ENCODE measurements at regions not wholly inside any gene's neighbourhood (a gene's known extent, or its start where the extent isn't known, plus 50 kb on each side); places are given as distances from the start of the nearest gene placed in this dataset.
A peak's percentile ranks its signal among the peaks of the same experiment; 100 is the strongest.
"Not testable (repeated sequence)": the region's sequence is repeated elsewhere in the genome, so short reads cannot be mapped to it uniquely, and the experiment has no call there.

DNA sequence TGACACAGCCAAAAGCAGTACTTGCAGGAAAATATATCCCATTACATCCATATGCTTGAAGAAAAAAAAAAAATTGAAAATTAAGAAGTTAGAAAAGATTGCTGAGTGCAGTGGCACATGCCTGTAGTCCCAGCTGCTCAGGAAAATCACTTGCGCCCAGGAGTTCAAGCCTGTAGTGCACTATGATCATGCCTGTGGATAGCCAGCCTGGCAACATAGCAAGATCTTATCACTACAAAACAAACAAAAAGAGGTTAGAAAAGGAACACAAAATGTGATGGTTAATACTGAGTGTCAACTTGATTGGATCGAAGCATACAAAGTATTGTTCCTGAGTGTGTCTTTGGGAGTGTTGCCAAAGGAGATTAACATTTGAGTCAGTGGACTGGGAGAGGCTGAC lies 361.9 kb downstream of the NYAP2 start:
- Histone ChIP-seq H3K9me3 (ENCODE audit: low read depth) (no peaks in the 10 kb centered on the region), H3K4me1 (ENCODE audit: low read depth) (no peaks in the 10 kb centered on the region), H3K36me3 (no peaks in the 10 kb centered on the region), H3K27me3 (no peaks in the 10 kb centered on the region), H3K4me3 (no peak overlapping the region), H3K27ac (no peak overlapping the region)
- DNase-seq (ENCODE audit: low read depth in 1 of 2, low spot score in 1 of 2), result no peak
- TF ChIP-seq, protein P1, sequence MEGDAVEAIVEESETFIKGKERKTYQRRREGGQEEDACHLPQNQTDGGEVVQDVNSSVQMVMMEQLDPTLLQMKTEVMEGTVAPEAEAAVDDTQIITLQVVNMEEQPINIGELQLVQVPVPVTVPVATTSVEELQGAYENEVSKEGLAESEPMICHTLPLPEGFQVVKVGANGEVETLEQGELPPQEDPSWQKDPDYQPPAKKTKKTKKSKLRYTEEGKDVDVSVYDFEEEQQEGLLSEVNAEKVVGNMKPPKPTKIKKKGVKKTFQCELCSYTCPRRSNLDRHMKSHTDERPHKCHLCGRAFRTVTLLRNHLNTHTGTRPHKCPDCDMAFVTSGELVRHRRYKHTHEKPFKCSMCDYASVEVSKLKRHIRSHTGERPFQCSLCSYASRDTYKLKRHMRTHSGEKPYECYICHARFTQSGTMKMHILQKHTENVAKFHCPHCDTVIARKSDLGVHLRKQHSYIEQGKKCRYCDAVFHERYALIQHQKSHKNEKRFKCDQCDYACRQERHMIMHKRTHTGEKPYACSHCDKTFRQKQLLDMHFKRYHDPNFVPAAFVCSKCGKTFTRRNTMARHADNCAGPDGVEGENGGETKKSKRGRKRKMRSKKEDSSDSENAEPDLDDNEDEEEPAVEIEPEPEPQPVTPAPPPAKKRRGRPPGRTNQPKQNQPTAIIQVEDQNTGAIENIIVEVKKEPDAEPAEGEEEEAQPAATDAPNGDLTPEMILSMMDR (IDR thresholded peaks at IDR 0.05; ENCODE audit: low read depth, low read length), result no peak

DNA sequence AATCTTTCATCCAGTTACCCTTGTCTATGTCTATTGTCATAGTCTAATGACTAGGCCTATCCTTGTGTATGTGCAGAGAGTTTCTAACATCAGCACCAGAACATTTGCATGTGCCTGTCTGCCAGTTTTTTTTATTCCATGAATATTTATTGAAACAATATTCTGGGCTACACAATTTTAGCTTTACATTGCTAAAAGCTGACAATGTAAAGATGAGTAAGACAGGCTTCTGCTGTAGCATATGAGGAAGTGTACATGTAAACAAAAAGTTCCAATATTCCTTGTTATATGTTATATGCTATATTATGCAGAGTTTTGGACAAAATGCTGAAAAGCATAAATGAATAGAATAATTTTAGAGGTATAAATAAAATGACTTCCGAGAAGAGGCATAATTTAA lies 357.7 kb downstream of the NYAP2 start:
- DNase-seq (ENCODE audit: low read depth in 1 of 2, low spot score in 1 of 2), result no peak
- no peaks in the 10 kb centered on the region for H3K4me1 ChIP-seq (ENCODE audit: low read depth)
- no peak overlapping the region for H3K4me3 ChIP-seq
- TF ChIP-seq, protein P1 (IDR thresholded peaks at IDR 0.05; ENCODE audit: low read depth, low read length), result no peak
- H3K36me3 ChIP-seq, result no peaks in the 10 kb centered on the region
- H3K9me3 ChIP-seq (ENCODE audit: low read depth), result no peaks in the 10 kb centered on the region
- H3K27me3 ChIP-seq, result no peaks in the 10 kb centered on the region
- no peak overlapping the region for H3K27ac ChIP-seq

DNA sequence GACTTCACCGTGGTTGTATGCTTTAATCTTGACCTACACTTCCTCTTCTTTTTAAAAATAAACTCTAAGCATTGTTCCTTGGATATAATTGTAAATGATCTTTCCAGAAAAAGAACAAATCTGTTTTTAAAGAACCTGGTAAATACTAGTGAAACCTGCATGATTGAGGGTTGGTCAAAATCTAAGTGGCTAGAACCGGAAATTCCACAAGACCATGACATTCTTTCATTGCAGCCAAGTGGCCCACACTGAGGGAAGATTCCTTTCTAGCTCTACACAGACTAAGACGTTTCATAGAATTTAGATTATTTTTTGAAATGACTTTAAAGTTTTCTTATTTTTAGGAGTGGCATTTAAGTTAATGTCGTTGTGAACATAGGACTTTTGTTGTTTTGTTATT lies 356.7 kb downstream of the NYAP2 start:
- Histone ChIP-seq H3K4me1 (ENCODE audit: low read depth) (no peaks in the 10 kb centered on the region), H3K27me3 (no peaks in the 10 kb centered on the region), H3K9me3 (ENCODE audit: low read depth) (no peaks in the 10 kb centered on the region), H3K27ac (no peak overlapping the region), H3K36me3 (no peaks in the 10 kb centered on the region), H3K4me3 (no peak overlapping the region)
- TF ChIP-seq, protein P1 (IDR thresholded peaks at IDR 0.05; ENCODE audit: low read depth, low read length), result no peak
- DNase-seq (ENCODE audit: low read depth in 1 of 2, low spot score in 1 of 2), result peak in 1 of 2 donors; percentile 28

DNA sequence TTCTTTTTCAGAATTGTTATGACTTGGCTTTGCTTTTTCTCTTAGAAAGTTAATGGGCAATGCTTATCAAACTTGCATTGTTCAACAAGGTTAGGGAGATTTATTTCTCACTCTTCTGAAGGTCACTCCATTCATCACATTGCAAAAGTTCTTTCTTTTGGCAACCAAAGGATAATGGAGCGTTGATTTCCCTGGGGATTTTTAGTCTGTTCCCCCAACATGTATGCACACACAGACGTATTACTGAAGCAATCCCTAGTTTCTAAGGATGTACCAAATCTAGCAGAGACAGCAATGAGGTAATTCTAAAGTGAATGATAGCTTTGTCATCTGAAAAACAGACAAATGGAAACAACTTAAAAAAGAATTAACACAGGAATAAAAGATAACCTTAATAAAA lies 349.1 kb downstream of the NYAP2 start:
- no peak for DNase-seq (ENCODE audit: low read depth in 1 of 2, low spot score in 1 of 2)
- no peaks in the 10 kb centered on the region for H3K9me3 ChIP-seq (ENCODE audit: low read depth)
- TF ChIP-seq, protein P1 (IDR thresholded peaks at IDR 0.05; ENCODE audit: low read depth, low read length), result no peak

GRCh38 chr2:225743996-225744395 lies 344.5 kb downstream of the NYAP2 start:
- H3K36me3 ChIP-seq; DNase-seq (ENCODE audit: low read depth in 1 of 2, low spot score in 1 of 2); H3K4me1 ChIP-seq (ENCODE audit: low read depth); H3K9me3 ChIP-seq (ENCODE audit: low read depth); H3K4me3 ChIP-seq; H3K27me3 ChIP-seq; H3K27ac ChIP-seq: not testable (repeated sequence)

More for the DNA sequence above, 349.1 kb downstream of the NYAP2 start:
- no peak overlapping the region for H3K4me3 ChIP-seq
- no peak overlapping the region for H3K27ac ChIP-seq
- no peaks in the 10 kb centered on the region for H3K4me1 ChIP-seq (ENCODE audit: low read depth)
- H3K36me3 ChIP-seq, result no peaks in the 10 kb centered on the region
- H3K27me3 ChIP-seq, result no peaks in the 10 kb centered on the region

DNA sequence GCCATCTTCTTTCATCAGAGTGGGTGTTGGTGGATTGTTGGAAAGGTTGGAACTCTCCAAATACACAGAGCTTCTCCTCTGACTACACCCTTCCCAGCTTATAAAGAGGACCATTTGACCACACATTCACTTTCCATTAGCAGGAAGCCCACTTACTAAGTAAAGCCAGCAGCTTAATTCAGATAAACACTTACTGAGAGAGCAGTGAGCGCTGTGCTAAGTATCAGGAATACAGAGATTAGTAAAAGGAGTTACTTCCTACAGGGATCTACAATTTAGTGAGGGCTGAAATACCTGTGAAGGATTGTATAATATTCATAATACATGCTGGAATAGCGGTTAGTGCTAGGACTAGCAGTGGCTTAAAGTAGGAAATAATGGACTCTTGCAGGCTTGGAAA lies 343.0 kb downstream of the NYAP2 start:
- no peaks in the 10 kb centered on the region for H3K4me1 ChIP-seq (ENCODE audit: low read depth)
- TF ChIP-seq, protein P1 (IDR thresholded peaks at IDR 0.05; ENCODE audit: low read depth, low read length), result no peak

More for the DNA sequence above, 343.0 kb downstream of the NYAP2 start:
- Histone ChIP-seq H3K36me3 (no peaks in the 10 kb centered on the region), H3K4me3 (no peak overlapping the region), H3K9me3 (ENCODE audit: low read depth) (no peaks in the 10 kb centered on the region), H3K27ac (no peak overlapping the region), H3K27me3 (no peaks in the 10 kb centered on the region)
- DNase-seq (ENCODE audit: low read depth in 1 of 2, low spot score in 1 of 2), result no peak

All from cardiac muscle cell (in vitro differentiated cells and primary cell).